HEK293 (cell line): ENCODE measurements at regions not wholly inside any gene's neighbourhood (a gene's known extent, or its start where the extent isn't known, plus 50 kb on each side); places are given as distances from the start of the nearest gene placed in this dataset.

ENCODE experiments used
- CTCF ChIA-PET: fragments of 350-600 bp; formaldehyde crosslinking; extraction: SDS; loops from one replicate; lab custom pipeline; 2021; ENCODE audit warnings: antibody characterized with exemption; lab: Yijun Ruan, JAX
- POLR2A ChIA-PET: fragments of 300-600 bp; formaldehyde crosslinking; extraction: SDS; loops from one replicate; lab custom pipeline; 2020; ENCODE audit warnings: antibody characterized with exemption, inconsistent platforms; lab: Yijun Ruan, JAX
- H3K27ac ChIP-seq: fragments of 200-500 bp; sonication (Bioruptor generic); 2 replicates; pipeline ENCODE4 v1.5.1; 2014; ENCODE audit warnings: low read depth, low read length, control low read depth, inconsistent platforms; ENCODE audit errors: extremely low read depth
- H3K36me3 ChIP-seq, 2 experiments: fragments of 200-500 bp in 1 of 2; sonication (Bioruptor generic) in 1 of 2; 1 replicate in 1 of 2; 2 replicates in 1 of 2; pipeline ENCODE4 v1.5.1; 2014 to 2017; ENCODE audit warnings: inconsistent platforms in 2 of 2, low read length in 2 of 2; ENCODE audit not compliant: control insufficient read depth in 2 of 2, insufficient read depth in 1 of 2
- H3K4me1 ChIP-seq: fragments of 200-500 bp; sonication (Bioruptor generic); 2 replicates; pipeline ENCODE4 v1.5.1; 2014; ENCODE audit warnings: mild to moderate bottlenecking, low read length, inconsistent platforms; ENCODE audit not compliant: control insufficient read depth, insufficient read depth
- H3K4me3 ChIP-seq: 2 replicates; pipeline ENCODE4 v1.5.1; 2011; ENCODE audit warnings: low read depth, mild to moderate bottlenecking, control low read depth, low read length, moderate library complexity
- H3K9me3 ChIP-seq: fragments of 200-500 bp; sonication (Bioruptor generic); 2 replicates; pipeline ENCODE4 v1.5.1; 2014; ENCODE audit warnings: low read depth, low read length, inconsistent platforms; ENCODE audit not compliant: control insufficient read depth, insufficient read depth
- KLF10 ChIP-seq: fragments of 450-650 bp; IDR thresholded peaks from 2 replicates; pipeline ENCODE4 v1.5.1; 2018; ENCODE audit warnings: missing biosample characterization, mild to moderate bottlenecking, missing genetic modification characterization
- MZF1 ChIP-seq: fragments of 450-650 bp; formaldehyde crosslinking; IDR thresholded peaks from 2 replicates; pipeline ENCODE4 v1.5.1; 2017; ENCODE audit warnings: missing biosample characterization, missing genetic modification characterization, borderline replicate concordance
- PATZ1 ChIP-seq: fragments of 450-650 bp; formaldehyde crosslinking; IDR thresholded peaks from 2 replicates; pipeline ENCODE4 v1.5.1; 2016; ENCODE audit warnings: missing biosample characterization, missing genetic modification characterization
- SETDB1 ChIP-seq: IDR thresholded peaks from one replicate; pipeline ENCODE4 v1.6.1; 2017; ENCODE audit warnings: mild to moderate bottlenecking, low read length, moderate library complexity, mixed read lengths; ENCODE audit not compliant: insufficient read length
- TSHZ1 ChIP-seq: fragments of 450-650 bp; formaldehyde crosslinking; IDR thresholded peaks from 2 replicates; pipeline ENCODE4 v1.5.1; 2016; ENCODE audit warnings: missing biosample characterization, missing genetic modification characterization, borderline replicate concordance
- WT1 ChIP-seq: fragments of 450-650 bp; formaldehyde crosslinking; IDR thresholded peaks from 2 replicates; pipeline ENCODE4 v1.5.1; 2016; ENCODE audit warnings: missing biosample characterization, missing genetic modification characterization
- YY1 ChIP-seq: fragments of 450-650 bp; formaldehyde crosslinking; IDR thresholded peaks from 2 replicates; pipeline ENCODE4 v1.5.1; 2018; ENCODE audit warnings: missing biosample characterization, missing genetic modification characterization
- ZBTB48 ChIP-seq: fragments of 450-650 bp; formaldehyde crosslinking; IDR thresholded peaks from 2 replicates; pipeline ENCODE4 v1.5.1; 2016; ENCODE audit warnings: missing biosample characterization, missing genetic modification characterization
- ZFP69B ChIP-seq: fragments of 450-650 bp; formaldehyde crosslinking; IDR thresholded peaks from 2 replicates; pipeline ENCODE4 v1.5.1; 2016; ENCODE audit warnings: missing biosample characterization, missing genetic modification characterization
- ZNF214 ChIP-seq: fragments of 450-650 bp; formaldehyde crosslinking; IDR thresholded peaks from 2 replicates; pipeline ENCODE4 v1.5.1; 2017; ENCODE audit warnings: missing biosample characterization, mild to moderate bottlenecking, missing genetic modification characterization, borderline replicate concordance
- ZNF248 ChIP-seq: fragments of 450-650 bp; formaldehyde crosslinking; IDR thresholded peaks from 2 replicates; pipeline ENCODE4 v1.5.1; 2017; ENCODE audit warnings: missing biosample characterization, missing genetic modification characterization
- ZNF280D ChIP-seq: fragments of 450-650 bp; formaldehyde crosslinking; IDR thresholded peaks from 2 replicates; pipeline ENCODE4 v1.5.1; 2016; ENCODE audit warnings: missing biosample characterization, missing genetic modification characterization
- ZNF350 ChIP-seq: fragments of 450-650 bp; formaldehyde crosslinking; IDR thresholded peaks from 2 replicates; pipeline ENCODE4 v1.5.0; 2017; ENCODE audit warnings: missing biosample characterization, mild to moderate bottlenecking, missing genetic modification characterization
- ZNF366 ChIP-seq: fragments of 450-650 bp; formaldehyde crosslinking; conservative IDR thresholded peaks from 2 replicates; pipeline ENCODE4 v1.5.1; 2016; ENCODE audit warnings: missing biosample characterization, missing genetic modification characterization
- ZNF391 ChIP-seq: fragments of 450-650 bp; formaldehyde crosslinking; IDR thresholded peaks from 2 replicates; pipeline ENCODE4 v1.5.1; 2016; ENCODE audit warnings: low read depth, missing biosample characterization, missing genetic modification characterization, borderline replicate concordance
- ZNF501 ChIP-seq: fragments of 450-650 bp; formaldehyde crosslinking; IDR thresholded peaks from 2 replicates; pipeline ENCODE4 v1.5.1; 2016; ENCODE audit warnings: missing biosample characterization, missing genetic modification characterization
- ZNF514 ChIP-seq: fragments of 450-650 bp; formaldehyde crosslinking; IDR thresholded peaks from 2 replicates; pipeline ENCODE4 v1.5.1; 2016; ENCODE audit warnings: missing biosample characterization, missing genetic modification characterization
- ZNF654 ChIP-seq: fragments of 450-650 bp; formaldehyde crosslinking; IDR thresholded peaks from 2 replicates; pipeline ENCODE4 v1.5.1; 2016; ENCODE audit warnings: low read depth, missing biosample characterization, missing genetic modification characterization
- ZNF785 ChIP-seq: fragments of 450-650 bp; formaldehyde crosslinking; IDR thresholded peaks from 2 replicates; pipeline ENCODE4 v1.5.1; 2016; ENCODE audit warnings: missing biosample characterization, missing genetic modification characterization

DNA sequence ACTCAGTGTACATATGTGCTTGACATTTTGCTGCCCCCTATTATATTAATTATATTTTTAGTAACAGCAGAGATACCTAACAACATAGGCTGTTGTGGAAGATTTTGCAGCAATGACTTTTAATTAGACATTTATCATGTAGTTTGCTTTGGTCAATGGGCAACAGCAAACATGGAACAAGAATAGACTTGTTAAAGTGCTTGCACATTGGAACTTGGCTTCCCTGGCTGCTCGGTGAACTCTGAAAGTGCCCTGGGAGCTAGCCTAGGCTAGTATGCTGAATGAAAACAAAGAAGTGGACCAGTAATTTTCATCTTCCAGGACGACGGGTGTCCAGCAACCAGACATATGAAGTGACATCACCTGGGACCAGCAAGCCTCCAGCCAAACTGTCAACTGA, 1157.1 kb downstream of the ARAP2 start (continued):
- TF ChIP-seq TSHZ1 (tag by site-specific recombination) = no peak

GRCh38 chr4:35100932-35101331, 1143.4 kb downstream of the ARAP2 start:
- TF ChIP-seq WT1 = no peak
- no peak for TF ChIP-seq ZNF248
- TF ChIP-seq ZNF350 (tag by site-specific recombination) = no peak
- no peak for TF ChIP-seq ZNF391
- TF ChIP-seq ZFP69B (tag by site-specific recombination) = no peak
- no peak for TF ChIP-seq ZNF280D (tag by site-specific recombination)
- TF ChIP-seq ZBTB48 (tag by site-specific recombination) = no peak
- no peak for TF ChIP-seq SETDB1
- no peak for TF ChIP-seq ZNF366 (tag by site-specific recombination)
- no peak for TF ChIP-seq ZNF654 (tag by site-specific recombination)
- no peak for TF ChIP-seq ZNF514 (tag by site-specific recombination)
- TF ChIP-seq ZNF501 = no peak
- TF ChIP-seq PATZ1 = no peak
- TF ChIP-seq ZNF785 (tag by site-specific recombination) = no peak
- TF ChIP-seq MZF1 (tag by site-specific recombination) = no peak
- TF ChIP-seq YY1 = no peak
- no peak for TF ChIP-seq ZNF214 (tag by site-specific recombination)
- no peak for TF ChIP-seq KLF10 (tag by site-specific recombination)
- TF ChIP-seq, all 188 proteins: peak for 0
- no peaks in the 10 kb centered on the region for H3K4me1 ChIP-seq
- POLR2A ChIA-PET = no interaction called here
- no peak overlapping the region for H3K4me3 ChIP-seq
- no peaks in the 10 kb centered on the region for H3K36me3 ChIP-seq
- H3K9me3 ChIP-seq = no peaks in the 10 kb centered on the region
- CTCF ChIA-PET = no interaction called here
- no peak overlapping the region for H3K27ac ChIP-seq
